ENCODE measurements at regions not wholly inside any gene's neighbourhood (a gene's known extent, or its start where the extent isn't known, plus 50 kb on each side); places are given as distances from the start of the nearest gene placed in this dataset.

DNA sequence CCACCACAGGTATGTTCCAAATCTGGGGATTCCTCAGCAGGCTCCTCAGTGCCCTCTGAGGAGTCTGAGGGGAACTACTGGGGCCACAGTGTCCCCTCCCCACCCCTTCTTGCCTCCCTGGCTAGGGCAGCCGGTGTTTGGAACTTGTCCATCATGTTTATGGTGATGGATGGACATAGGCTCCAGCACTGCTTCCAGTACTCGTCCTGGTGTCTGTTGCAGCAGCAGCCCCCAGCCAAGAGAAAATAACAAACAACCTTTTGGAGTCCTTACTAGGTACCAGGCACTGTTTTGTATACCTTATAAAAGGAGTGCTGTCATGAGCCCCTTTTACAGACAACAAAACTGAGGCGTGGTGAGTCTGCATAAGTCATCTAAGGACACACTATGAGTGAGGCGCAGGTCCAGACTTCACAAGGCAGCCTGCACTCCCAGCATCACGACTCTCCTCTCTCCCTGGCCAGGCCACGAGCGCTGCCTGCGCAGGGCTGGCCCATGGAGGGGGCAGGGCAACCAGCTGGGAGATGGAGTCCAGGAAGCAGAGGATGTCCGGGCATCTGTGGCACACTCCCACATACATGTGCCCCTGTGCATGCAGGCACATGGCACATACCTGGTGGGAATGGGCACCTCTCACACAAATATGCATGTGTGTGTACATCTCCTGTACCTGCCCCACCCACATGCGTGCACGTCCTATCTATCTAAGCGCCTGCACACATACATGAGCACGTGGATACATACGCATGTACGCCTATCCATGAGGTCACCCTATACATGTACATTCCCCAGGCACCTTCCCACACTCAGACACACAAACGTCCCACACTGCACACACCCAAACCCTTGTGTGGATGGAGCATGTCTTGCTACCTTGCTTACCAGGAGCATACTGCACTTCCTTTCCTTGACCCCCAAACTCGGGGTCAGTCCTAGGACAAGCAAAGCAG is 152.7 kb downstream of the VEGFA start:
- DNase-seq (ENCODE audit: low spot score) = no peak
- no peak for FAIRE-seq

DNA sequence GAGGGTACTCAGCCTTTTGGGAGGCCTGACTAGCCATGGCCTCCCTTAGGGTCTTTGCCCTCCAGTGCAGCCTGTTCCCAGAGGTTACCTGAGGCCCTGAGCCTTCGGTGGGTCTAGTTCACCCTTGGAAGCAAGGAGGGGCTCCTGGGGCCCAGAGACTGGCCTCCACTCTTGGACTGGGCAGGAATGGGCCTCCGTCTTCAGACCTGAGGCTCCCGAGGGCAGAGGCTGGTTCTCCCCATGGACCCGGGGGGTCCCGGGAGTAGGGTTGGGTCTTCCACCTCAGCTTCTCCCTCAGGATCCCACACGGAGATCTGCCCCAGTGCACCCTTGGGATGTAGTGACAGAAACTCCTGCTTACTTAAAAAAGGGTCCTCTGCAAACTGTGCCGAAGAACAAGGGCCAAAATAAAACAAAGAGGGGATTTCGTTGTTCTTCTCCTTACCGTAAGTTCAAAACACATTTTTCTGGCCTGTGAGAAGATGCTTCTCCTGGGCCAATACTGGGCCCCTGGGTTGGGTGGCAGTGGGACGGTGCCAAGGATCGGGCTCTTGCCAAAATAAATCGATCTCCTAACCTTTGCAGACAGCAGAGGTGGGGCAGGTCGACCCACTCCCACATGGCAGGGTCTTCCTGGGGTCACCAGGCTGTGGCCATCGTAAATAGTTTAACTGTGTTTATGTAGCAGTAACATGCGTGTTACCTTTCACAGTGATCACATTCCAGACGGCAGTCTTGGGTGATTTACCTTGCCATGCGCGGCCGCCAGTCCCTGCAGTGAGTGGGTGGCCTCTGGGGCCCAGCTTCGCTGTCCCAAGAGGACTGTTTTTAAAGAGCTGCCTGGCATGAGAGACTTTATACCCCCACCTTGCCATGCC is 151.8 kb downstream of the VEGFA start:
- FAIRE-seq (no peak), DNase-seq (ENCODE audit: low spot score) (no peak)

DNA sequence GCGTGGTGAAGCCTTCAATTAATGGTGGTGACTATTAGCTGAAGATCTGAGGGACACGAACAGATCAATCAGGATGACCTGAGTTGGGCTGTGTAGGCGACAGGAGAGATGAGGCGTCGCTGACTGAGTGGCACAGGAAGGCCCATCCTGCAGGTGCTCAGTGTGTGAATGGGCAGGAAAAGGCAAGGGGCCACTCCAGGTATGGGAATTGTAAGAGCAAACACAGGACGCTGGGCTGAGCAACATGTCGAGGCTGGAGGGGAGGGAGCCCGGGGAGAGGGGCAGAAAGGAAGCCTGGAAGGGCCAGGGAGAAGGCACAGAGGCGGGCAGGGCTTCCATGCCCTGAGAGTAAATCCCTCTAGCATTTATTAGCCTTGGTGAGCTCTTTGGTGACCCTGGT is 151.0 kb downstream of the VEGFA start:
- no peak for DNase-seq (ENCODE audit: low spot score)
- FAIRE-seq = no peak

DNA sequence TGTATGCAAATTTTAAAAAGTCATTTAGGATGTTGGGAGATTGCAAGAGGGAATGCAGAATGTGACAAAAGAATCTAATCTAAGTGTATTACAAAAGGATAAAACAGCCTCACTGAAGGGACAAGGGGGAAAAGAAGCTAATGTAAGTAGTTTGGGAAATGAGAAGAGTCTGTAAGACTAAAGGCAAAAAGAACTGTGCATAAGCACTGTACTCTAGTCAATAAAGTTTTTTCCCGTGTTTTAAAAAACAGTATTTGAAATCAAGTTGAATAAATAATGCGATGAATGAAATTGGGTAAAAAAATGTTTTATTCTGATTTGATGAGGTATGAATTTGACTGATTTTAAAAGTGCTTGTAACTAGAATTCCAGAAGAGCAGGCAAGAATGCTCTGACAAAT is 149.8 kb downstream of the VEGFA start:
- DNase-seq (ENCODE audit: low spot score) = no peak
- FAIRE-seq = no peak

DNA sequence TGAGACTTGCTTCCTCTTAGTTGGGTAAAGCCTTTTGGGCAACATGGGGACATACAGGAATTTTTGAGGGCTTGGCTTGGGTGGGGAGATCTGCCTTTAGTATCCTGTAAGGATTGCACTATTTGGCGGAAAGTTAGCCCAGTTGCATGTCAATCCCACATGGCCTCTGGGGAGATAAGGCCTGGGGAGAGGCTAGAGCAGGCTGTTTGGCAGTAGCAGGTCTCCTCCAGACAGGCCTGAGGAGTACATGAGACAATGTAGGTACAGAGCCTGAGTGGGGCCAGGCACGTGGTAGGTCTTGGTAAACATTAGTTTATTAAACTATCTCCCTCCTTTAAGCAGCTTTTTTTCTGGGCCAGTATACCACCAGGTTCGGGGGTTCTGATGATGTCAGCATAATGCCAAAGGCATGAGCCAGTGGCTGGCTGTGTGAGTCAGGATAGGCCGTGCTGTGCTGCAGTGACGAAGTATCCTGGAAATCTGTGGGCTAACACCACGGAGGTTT is 147.9 kb downstream of the VEGFA start:
- DNase-seq (ENCODE audit: low spot score) (no peak), FAIRE-seq (no peak)

DNA sequence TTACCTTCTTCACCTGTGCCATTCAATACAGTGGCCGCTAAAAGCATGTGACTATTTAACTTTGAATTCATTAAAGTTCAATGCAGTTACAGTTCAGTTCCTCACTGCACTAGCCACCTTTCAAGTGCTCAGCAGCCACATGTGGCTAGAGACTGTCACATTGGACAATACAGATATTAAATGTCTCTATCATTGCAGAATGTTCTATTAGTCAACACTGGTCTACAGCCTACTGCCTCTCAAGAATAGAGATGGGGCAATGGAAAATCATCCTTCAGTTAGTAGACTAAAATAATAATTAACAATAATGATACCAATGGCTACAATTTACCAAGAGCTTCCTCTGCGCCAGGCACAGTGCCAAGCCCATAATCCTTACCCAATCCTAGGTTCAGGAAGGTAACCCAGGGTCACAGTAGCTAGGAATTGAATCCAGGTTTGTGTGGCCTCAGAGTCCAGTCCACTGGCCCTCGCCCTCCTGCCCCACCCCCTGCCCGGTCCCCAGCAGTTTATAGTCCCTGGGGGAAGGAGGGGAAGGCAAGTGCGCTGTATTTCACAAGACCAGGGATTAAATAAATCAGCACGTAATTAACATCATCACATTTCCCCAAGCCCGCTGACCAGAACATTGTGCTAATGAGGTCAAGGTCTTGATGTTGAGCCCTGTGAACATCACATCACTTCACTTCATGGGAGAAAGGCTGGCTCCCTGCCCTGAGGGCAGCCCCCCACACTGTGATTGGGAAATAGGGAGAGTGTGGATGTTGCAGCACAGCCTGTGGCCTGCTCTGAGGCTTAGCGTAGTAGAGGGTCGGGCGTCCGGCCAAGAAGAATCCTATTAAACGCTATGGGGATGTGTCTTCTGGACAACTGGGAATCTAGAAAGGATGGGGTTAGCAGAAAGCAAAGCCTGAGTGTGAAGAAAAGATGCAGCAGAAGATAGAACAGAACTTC is 147.2 kb downstream of the VEGFA start:
- FAIRE-seq = no peak
- DNase-seq (ENCODE audit: low spot score) = no peak

DNA sequence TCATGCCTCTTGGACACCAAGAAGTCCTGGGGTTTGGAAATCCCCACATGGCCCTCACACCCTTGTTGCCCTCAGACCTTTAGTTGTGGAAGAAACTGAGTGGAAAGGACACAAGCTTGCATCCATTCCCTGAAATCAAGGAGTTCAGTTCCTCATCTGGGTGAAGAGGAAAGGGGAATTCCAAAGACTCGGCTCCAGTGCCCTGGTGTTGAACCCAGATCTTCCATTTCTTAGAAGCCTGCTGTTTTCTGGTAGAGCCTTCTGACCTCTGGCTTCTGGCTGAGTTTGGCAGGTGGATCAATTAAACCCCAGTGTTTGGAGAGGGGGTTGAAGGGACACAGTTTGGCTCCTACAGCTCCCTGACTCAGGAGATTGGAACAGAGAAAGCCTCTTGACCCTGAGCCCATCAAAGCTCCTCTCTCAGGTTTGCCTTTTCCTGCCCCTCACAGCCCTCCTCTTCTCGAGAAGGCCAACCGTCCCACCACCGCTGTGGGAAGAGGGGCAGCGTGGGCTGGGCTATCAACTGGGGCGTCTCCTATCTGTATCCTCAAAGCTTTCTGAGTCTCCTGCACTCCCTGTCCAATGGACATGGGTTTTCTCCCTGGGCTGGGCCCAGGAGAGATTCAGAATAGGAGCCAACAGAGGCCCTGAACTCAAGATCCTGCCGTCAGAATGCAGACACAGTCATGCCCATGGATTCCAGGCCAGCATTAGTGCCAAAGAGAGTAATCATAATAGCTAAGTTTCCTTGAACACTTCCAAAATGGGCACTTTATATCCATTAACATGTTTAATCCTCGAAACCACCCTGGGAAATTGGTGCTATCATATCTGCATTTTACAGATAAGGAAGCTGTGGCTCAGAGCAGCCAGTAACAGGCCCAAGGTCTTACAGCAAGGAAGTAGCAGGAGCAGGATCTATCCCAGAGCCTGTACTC is 146.2 kb downstream of the VEGFA start:
- no peak for FAIRE-seq
- no peak for DNase-seq (ENCODE audit: low spot score)

DNA sequence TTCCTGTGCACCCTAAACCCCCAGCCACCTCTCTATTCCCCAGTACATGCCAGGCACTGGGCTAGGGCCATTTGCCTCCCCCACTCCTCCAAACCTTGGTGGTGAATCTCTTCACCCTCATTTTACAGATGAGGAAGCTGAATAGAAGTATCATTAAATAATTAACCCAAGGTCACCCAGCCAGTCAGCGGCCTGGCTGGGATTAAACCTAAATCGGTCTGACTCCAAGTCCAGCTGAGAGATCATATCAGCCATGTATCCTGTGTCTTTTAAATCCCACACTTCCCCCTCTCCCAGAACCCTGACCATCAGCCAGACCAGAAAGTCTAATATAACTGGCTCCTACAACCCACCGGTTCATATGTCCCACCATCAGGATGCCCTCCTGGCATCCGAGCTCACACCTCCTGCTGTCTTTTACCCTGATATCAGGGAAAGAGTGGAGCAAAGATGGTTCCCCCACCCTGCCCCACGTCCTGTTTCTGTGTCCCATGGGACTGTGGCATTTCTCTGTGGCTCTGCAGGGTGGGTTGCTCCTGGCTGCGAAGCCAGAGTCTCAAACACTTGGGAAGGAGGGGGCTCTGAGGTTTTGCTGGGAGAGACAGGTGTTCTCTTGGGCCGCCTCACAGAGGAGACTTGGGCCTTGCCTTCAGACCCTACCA is 145.3 kb downstream of the VEGFA start:
- FAIRE-seq = no peak
- DNase-seq (ENCODE audit: low spot score) = no peak

DNA sequence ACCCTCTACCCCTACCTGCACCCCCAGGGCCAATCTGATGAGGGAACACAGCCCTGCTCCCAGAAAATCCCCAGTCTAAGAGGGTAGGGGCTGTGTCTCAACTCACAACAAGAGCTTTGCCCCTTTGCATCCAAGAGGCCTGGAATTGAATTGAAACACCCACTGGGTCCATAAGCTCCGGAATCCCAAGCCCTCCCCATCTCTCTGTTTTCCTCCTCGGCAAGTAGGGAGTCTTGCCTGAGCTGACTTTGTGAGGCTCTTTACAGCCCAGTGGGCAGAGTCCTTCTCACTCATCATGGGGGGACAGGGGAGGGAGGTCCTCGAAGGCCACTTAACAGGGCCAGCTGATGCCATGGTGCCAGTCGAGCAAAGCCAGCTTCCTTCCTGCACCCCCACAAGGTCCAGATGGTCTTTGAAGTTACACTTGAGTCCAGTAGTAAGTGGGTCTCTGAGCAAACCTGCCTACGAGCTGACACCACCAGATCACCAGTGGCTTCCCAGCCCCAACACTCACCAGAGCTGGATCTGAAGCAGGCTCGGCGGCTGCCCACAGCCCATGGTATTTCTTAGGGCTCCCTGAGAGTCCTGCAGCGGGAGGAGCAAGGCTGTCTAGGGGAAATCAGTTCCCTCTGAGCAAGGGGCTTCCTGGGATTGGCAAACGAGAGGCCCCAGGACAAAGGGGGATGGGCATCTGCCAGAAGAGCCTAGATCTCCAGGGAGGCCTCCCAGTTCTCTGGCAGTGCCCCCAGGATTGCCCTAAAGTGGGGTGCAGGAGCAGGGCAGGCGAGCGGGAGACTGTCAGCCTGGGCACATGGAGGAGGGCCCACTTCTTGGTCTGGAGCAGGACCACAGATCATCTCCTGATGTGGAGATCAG is 144.5 kb downstream of the VEGFA start:
- DNase-seq (ENCODE audit: low spot score) (no peak), FAIRE-seq (no peak)

DNA sequence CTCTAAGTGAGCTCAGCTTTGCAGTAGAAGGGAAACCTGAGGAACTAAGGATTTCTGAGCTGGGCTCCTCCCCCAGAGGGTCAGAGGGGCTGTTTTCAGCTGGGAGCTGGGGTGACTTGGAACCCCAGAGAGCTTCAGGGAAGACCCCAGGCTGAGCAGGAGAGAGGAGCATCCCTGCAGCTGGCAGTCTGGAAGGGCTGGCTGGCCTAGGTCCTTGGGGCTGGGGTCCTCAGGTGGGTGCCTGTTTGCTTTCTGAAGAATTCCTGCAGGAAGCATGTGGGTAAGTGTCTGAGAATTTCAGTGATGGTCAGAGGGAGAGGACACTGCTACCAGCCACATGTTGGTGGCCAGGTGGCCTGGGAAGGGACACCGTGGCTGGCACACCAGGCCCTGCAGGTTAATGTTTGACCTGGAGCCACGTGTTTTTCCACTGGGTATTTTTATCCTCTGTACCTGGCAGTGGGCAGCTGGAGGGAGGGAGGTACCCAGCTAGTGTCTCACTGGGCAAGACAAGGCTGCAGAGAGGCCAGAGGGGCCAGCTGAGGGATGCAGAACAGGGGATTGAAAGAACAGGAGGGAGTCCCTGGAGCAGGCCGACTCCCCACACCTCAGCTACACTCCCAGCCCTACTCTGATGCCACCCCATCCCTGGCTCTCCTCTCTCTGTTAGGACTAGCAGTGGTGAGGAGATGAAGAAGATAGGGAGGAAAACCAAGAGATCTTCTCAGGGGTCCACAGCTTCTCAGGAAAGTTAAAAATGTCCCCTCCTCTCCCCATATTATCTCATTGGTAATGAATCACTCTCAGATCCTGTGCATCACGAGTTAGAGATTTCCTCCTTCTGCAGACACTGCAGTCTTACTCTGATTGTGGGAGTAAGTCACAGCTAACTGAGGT is 143.6 kb downstream of the VEGFA start:
- no peak for FAIRE-seq
- no peak for DNase-seq (ENCODE audit: low spot score)

DNA sequence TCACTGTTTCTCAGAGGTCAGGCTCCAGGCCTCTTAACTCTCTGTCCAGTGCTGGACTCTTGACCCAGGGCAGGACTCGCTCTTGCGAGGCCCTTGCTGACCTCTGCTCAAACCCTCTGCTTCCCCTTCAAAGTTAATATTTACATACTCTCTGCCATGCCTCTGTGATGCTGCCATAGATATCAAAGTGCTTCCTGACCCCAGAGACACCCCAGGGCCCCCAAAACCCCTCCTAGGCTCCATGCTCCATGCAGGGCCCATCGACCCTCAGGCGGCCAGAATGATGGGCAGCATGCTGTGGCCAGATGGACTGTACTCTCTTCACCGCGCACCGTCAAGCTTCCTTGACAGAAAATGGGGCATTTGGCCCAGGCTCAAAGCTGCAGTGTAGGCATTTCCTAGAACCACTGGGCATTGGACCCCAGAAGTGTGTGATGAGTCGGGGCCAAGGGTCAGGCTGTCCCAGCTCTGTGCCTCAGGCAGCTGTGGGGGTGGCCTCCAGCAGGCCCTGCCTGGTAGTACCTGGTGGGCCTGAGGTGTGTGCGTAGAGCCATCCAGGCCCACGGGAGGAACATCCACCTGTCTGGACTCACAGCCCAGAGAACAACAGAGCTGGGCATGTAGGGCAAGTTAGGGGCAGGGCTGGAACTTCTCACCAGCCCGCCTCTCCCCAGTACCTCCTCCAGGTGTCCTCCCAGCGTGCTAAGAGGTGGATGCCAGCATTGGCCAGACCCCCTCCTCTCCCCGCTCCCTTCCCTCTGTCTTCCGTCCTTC is 142.8 kb downstream of the VEGFA start:
- DNase-seq (ENCODE audit: low spot score) (no peak), FAIRE-seq (no peak)

DNA sequence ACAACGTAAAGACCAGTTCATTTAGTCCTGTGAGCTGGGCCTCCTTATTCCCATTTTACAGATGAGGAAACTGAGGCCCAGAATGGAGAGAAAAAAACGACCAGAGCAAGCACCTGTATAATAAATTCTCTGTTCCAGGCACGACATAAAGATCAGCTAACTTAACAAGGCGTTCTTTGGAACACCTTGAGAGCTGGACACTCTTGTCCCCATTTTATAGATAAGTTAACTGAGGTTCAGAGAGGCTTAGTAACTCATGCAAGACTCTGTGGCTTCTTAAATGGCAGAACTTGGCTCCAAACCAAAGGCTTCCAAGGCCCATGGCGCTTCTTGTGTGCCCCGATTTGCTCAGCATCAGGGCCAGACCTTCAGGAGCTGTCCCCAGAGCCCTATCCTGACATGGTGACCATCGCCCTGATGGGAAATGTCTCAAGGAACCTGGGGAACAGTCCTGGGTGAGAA is 142.1 kb downstream of the VEGFA start:
- DNase-seq (ENCODE audit: low spot score) (no peak), FAIRE-seq (no peak)

DNA sequence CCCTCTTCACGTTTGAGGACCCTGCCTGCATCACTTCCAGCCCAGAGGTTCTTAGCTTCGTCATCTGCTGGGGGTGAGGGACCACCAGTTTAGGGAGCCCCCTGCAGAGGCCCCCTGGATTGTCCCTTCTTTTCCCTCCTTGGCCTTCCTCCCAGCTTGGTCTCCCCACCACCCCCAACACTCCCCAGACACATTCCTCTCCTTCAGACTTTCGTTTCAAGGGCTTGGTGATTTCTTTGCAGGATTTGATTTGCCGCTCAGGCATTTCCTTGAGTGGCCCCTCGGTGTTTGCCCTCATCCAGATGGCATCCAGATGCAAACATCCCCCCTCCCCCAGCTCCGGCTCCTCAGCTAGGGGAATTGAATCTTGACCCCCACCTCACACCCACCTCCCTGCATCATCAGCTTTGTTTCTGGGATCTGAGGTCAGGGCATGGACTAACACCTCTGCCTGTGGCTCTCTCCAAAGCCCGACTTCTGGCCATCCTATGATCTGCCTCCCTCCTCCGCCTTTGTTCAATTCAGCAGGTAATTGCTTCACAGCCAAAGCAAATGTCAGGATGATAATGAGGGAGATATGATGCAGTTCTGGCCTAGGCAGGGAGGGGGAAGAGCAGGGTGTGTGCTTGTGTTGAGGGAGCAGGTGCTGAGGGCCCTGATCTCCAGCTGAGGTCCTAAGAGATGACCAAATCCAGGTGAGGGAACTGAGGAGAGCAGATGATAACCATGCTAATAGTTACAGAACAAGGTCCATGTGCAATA is 141.5 kb downstream of the VEGFA start:
- DNase-seq (ENCODE audit: low spot score) (no peak), FAIRE-seq (no peak)

DNA sequence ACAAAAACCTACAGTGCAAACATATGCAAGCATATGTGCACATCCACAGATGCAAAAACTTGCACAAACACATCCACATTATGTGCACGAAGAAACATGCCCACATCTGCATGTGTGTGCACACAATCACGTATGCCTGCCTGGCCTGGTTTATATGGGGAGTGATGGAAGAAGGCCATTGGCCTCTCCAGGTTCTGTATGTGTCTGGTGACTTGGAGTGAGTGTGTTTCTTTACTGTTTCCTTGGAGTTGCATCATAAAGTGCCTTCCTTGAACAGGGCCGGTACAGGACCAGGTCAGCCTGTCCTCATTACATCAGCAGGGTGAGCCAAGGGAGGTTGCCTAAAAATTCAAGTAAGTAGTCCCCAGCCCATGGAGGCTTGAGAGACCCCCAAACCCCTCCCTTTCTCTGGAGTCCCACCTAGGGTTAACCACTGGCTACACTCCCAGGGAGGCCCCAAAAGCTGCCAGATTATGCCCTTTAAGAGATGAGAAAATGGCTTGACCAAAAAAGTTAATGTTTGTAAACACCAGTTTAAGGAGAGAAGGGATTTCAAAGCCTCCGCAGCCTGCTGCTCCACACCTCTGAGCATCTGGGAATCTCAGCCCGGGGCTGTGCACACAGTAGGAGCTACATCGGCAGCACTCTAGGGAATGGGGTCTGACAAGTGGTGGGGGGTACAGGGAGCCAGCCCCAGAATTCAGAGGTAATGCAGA is 140.8 kb downstream of the VEGFA start:
- DNase-seq (ENCODE audit: low spot score) (no peak), FAIRE-seq (no peak)

DNA sequence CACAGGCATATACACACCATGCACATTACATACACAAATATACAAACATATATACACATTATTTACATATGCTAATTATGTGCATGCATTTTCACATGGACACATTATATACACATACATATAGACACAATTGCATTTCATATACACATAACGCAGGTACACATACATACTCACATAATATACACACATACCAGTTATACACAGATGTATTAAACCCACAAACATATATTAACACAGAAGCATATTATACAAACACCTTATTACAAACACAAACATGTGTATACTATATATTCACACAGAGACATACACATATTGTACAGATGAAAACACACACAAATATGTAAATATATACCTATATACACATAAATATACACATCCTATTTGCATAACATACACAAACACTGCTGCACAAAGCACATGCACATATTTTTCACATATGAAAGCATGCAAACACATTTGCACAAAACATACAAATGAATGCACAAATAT is 140.2 kb downstream of the VEGFA start:
- FAIRE-seq (no peak), DNase-seq (ENCODE audit: low spot score) (no peak)

Data from urothelium cell line (cell line).